ENCODE measurements at regions not wholly inside any gene's neighbourhood (a gene's known extent, or its start where the extent isn't known, plus 50 kb on each side); places are given as distances from the start of the nearest gene placed in this dataset.

DNA sequence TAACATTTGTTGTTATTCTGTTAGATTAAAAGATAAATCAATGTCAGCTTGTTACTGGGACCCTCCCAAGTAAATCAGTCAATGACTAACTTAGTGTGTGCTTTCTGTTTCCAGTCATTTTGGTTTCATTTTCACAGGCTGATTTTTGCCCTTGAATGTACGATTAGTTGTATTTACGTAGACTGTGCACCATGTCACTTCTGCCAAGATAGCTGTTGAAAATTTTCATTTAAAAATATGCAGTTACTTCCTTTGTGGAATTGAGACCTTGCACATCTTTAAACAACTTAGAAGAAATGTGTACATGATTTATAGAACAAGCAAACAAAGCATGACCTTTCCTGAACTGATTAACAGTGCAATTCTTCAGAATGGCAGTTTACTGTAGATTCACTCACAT lies 944.8 kb upstream of the CITED2 start:
- TF ChIP-seq EZH2 (optimal IDR thresholded peaks at IDR 0.05; ENCODE audit: low read depth, low read length) (no peak), EZH2phosphoT487 (IDR thresholded peaks at IDR 0.05; ENCODE audit: low read length) (no peak)
- TF ChIP-seq, protein P1, sequence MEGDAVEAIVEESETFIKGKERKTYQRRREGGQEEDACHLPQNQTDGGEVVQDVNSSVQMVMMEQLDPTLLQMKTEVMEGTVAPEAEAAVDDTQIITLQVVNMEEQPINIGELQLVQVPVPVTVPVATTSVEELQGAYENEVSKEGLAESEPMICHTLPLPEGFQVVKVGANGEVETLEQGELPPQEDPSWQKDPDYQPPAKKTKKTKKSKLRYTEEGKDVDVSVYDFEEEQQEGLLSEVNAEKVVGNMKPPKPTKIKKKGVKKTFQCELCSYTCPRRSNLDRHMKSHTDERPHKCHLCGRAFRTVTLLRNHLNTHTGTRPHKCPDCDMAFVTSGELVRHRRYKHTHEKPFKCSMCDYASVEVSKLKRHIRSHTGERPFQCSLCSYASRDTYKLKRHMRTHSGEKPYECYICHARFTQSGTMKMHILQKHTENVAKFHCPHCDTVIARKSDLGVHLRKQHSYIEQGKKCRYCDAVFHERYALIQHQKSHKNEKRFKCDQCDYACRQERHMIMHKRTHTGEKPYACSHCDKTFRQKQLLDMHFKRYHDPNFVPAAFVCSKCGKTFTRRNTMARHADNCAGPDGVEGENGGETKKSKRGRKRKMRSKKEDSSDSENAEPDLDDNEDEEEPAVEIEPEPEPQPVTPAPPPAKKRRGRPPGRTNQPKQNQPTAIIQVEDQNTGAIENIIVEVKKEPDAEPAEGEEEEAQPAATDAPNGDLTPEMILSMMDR (IDR thresholded peaks at IDR 0.05; ENCODE audit: low read length), result no peak
